ENCODE measurements at regions not wholly inside any gene's neighbourhood (a gene's known extent, or its start where the extent isn't known, plus 50 kb on each side); places are given as distances from the start of the nearest gene placed in this dataset.

- no peaks in the 10 kb centered on the region for H3K9me3 ChIP-seq
- WGBS: 83% methylated on average over 2 of the region's 2 CpGs
- DNase-seq (ENCODE audit: low spot score in 2 of 2): no peak
- no peak for TF ChIP-seq POLR2AphosphoS5 (IDR thresholded peaks at IDR 0.05)
- TF ChIP-seq POLR2A (IDR thresholded peaks at IDR 0.05): no peak
- no peak for TF ChIP-seq EP300 (IDR thresholded peaks at IDR 0.05)
- TF ChIP-seq CTCF (IDR thresholded peaks at IDR 0.05): no peak
- no peaks in the 10 kb centered on the region for H3K27me3 ChIP-seq
- no peak overlapping the region for H3K4me3 ChIP-seq
- no peak overlapping the region for H3K27ac ChIP-seq
- H3K4me1 ChIP-seq: no peaks in the 10 kb centered on the region
- no peaks in the 10 kb centered on the region for H3K36me3 ChIP-seq
Observed at GRCh38 chr3:95514260-95514659, 1300.1 kb upstream of the EPHA6 start.

- Histone ChIP-seq H3K27ac (no peak overlapping the region), H3K4me1 (no peaks in the 10 kb centered on the region), H3K27me3 (no peaks in the 10 kb centered on the region), H3K36me3 (no peaks in the 10 kb centered on the region), H3K4me3 (no peak overlapping the region), H3K9me3 (no peaks in the 10 kb centered on the region)
- TF ChIP-seq CTCF (IDR thresholded peaks at IDR 0.05) (no peak), EP300 (IDR thresholded peaks at IDR 0.05) (no peak), POLR2AphosphoS5 (IDR thresholded peaks at IDR 0.05) (no peak), POLR2A (IDR thresholded peaks at IDR 0.05) (no peak)
- no peak for DNase-seq (ENCODE audit: low spot score in 2 of 2)
- WGBS: 67% methylated on average over 2 of the region's 2 CpGs
Observed at GRCh38 chr3:95521396-95521795, 1293.0 kb upstream of the EPHA6 start.

- 92% methylated on average over 2 of the region's 2 CpGs for WGBS
Observed at GRCh38 chr3:95522449-95522848, 1291.9 kb upstream of the EPHA6 start.

GRCh38 chr3:95539950-95540483 lies 1274.4 kb upstream of the EPHA6 start:
- no peaks in the 10 kb centered on the region for H3K9me3 ChIP-seq

More at GRCh38 chr3:95522449-95522848, 1291.9 kb upstream of the EPHA6 start:
- no peaks in the 10 kb centered on the region for H3K36me3 ChIP-seq
- no peaks in the 10 kb centered on the region for H3K27me3 ChIP-seq
- no peak overlapping the region for H3K27ac ChIP-seq
- no peak for TF ChIP-seq CTCF (IDR thresholded peaks at IDR 0.05)
- no peak for TF ChIP-seq POLR2A (IDR thresholded peaks at IDR 0.05)
- no peak for TF ChIP-seq EP300 (IDR thresholded peaks at IDR 0.05)
- no peak for TF ChIP-seq POLR2AphosphoS5 (IDR thresholded peaks at IDR 0.05)
- H3K4me3 ChIP-seq: no peak overlapping the region
- no peaks in the 10 kb centered on the region for H3K9me3 ChIP-seq
- DNase-seq (ENCODE audit: low spot score in 2 of 2): no peak
- no peaks in the 10 kb centered on the region for H3K4me1 ChIP-seq

GRCh38 chr3:95565502-95565901 lies 1248.9 kb upstream of the EPHA6 start:
- 93% methylated on average over 1 of the region's 1 CpG for WGBS
- H3K27ac ChIP-seq: no peak overlapping the region
- H3K27me3 ChIP-seq: no peaks in the 10 kb centered on the region
- H3K4me3 ChIP-seq: no peak overlapping the region
- H3K4me1 ChIP-seq: no peaks in the 10 kb centered on the region
- peaks cover 3% of the 10 kb centered on the region for H3K9me3 ChIP-seq
- TF ChIP-seq CTCF (IDR thresholded peaks at IDR 0.05) (no peak), POLR2AphosphoS5 (IDR thresholded peaks at IDR 0.05) (no peak), EP300 (IDR thresholded peaks at IDR 0.05) (no peak), POLR2A (IDR thresholded peaks at IDR 0.05) (no peak)
- no peak for DNase-seq (ENCODE audit: low spot score in 2 of 2)
- no peaks in the 10 kb centered on the region for H3K36me3 ChIP-seq

More at GRCh38 chr3:95539950-95540483, 1274.4 kb upstream of the EPHA6 start:
- TF ChIP-seq POLR2AphosphoS5 (IDR thresholded peaks at IDR 0.05): no peak
- no peak for TF ChIP-seq CTCF (IDR thresholded peaks at IDR 0.05)
- TF ChIP-seq EP300 (IDR thresholded peaks at IDR 0.05): no peak
- TF ChIP-seq POLR2A (IDR thresholded peaks at IDR 0.05): no peak
- no peaks in the 10 kb centered on the region for H3K27me3 ChIP-seq
- H3K4me3 ChIP-seq: no peak overlapping the region
- no peak for DNase-seq (ENCODE audit: low spot score in 2 of 2)
- no peak overlapping the region for H3K27ac ChIP-seq
- H3K4me1 ChIP-seq: no peaks in the 10 kb centered on the region
- no peaks in the 10 kb centered on the region for H3K36me3 ChIP-seq
